ENCODE measurements at regions not wholly inside any gene's neighbourhood (a gene's known extent, or its start where the extent isn't known, plus 50 kb on each side); places are given as distances from the start of the nearest gene placed in this dataset.

DNA sequence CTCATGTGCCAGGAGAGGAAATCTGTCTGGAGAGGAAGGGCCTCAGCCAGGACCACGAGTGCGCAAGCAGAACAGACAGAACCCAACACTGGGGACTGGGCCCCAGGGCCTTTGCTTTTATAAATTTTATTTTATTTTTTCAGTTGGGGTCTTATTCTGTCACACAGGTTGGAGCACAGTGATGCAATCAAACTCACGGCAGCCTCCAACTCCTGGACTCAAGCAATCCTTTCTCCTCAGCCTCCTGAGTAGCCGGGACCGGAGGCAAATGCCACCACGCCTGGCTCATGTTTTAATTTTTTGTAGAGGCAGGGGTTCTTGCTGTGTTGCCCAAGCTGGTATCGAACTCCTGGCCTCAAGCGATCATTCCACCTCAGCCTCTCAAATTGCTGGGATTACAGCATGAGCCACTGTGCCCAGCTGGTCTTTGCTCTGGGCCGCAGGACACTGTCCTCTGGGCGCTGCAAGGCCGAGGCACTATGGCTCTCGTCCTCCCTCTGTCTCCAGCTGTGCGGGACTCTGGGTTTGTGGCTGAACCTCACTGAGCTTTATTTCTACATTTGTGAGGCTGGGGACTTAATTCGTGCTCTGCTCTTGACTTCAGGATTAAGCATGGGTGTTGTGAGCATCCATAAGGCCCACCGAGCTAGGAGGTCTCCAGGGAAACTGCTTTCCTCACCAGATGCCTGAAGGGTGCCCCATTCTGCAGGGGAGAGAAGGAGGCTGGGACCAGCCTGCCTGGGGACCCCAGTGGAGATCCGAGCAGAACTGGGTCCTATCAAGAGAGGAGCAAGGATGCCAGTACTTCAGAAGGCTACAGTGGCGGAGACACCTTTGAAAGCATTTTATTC is 144.2 kb upstream of the VSTM2B start:
- no peaks in the 10 kb centered on the region for H3K4me1 Mint-ChIP-seq
- no peaks in the 10 kb centered on the region for H3K9me3 Mint-ChIP-seq
- H3K36me3 Mint-ChIP-seq (ENCODE audit: insufficient read depth) = peaks cover 2% of the 10 kb centered on the region

DNA sequence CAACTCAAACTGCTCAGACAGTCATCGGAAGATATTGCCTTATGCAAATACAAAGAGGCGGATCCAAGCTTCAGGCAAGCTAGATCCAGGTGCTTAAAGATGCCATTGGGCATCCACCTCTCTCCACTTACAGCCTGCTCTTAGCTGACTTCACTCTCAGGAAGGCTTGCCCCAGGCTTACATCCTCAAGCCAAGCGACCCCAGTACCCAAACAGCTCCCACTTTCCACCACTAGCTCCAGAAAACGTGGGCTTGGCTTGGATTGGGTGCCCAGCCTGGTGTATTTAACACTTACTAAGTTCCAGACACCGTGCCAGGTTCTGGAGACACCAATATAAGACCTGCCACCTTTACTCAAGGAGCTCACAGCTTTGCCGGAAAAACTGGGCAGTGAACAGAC is 142.1 kb upstream of the VSTM2B start:
- Mint-ChIP-seq H3K4me3 (no peak overlapping the region), H3K27me3 (peaks cover 79% of the 10 kb centered on the region), H3K36me3 (ENCODE audit: insufficient read depth) (peaks cover 2% of the 10 kb centered on the region), H3K27ac (ENCODE audit: low read depth) (no peak overlapping the region), H3K4me1 (no peaks in the 10 kb centered on the region), H3K9me3 (no peaks in the 10 kb centered on the region)
- no peak for DNase-seq (ENCODE audit: low spot score in 2 of 2)
- no peak for ATAC-seq (replicated peaks; ENCODE audit: extremely low read depth, poor library complexity, severe bottlenecking)

More for the DNA sequence above, 144.2 kb upstream of the VSTM2B start:
- ATAC-seq (replicated peaks; ENCODE audit: extremely low read depth, poor library complexity, severe bottlenecking) = no peak
- Mint-ChIP-seq H3K4me3 (no peak overlapping the region), H3K27me3 (peaks cover 65% of the 10 kb centered on the region), H3K27ac (ENCODE audit: low read depth) (no peak overlapping the region)
- no peak for DNase-seq (ENCODE audit: low spot score in 2 of 2)

DNA sequence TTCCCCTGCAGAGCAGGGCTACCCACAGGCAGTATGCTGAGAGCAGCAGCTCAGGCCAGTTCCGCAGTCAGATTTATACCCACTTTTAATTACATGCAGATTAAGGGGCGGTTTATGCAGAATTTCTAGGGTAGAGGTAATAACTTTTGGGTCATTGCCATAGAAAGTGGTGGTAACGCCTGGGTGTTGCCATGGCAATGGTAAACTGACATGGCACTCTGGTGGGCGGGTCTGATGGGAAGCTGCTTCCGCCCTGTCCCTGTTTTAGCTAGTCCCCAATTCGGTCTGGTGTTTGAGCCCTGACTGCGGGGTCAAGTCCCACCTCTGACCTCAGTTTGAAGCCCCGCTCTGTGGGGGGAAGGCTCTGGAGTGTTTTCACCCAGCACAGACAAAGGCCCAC is 141.1 kb upstream of the VSTM2B start:
- H3K4me3 Mint-ChIP-seq = no peak overlapping the region
- ATAC-seq (replicated peaks; ENCODE audit: extremely low read depth, poor library complexity, severe bottlenecking) (no peak), DNase-seq (ENCODE audit: low spot score in 2 of 2) (no peak)
- peaks cover 70% of the 10 kb centered on the region for H3K27me3 Mint-ChIP-seq
- H3K4me1 Mint-ChIP-seq = no peaks in the 10 kb centered on the region
- H3K27ac Mint-ChIP-seq (ENCODE audit: low read depth) = no peak overlapping the region
- H3K9me3 Mint-ChIP-seq = no peaks in the 10 kb centered on the region
- peaks cover 2% of the 10 kb centered on the region for H3K36me3 Mint-ChIP-seq (ENCODE audit: insufficient read depth)

DNA sequence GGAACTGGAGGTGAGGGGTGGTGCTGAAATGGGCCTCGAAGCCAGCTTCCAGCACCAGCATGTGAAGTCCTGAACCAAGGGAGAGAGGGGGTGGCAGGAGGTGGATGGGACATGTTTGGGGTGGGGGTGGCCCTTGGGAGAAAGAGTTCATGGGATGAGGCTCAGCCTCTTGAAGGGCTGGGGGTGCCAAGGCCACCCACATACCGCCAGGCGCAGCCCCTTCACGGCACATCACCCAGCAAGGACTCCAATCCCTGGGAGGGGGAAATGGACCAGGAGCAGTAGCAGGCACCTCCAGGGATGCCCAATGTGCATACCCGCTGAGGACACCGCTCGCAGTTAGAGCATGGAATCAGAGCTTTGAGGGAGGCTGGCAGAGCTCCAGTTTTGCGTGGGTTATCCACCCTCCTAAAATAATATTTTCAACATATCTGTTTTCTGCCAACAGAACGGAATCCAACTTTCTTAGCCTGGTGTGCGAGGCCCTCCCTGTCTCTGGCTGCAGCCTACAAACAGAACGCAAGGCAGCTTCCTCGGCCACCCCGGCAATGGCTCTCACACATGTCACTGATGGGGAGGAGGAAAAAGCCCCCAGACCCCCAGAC is 140.5 kb upstream of the VSTM2B start:
- H3K4me3 Mint-ChIP-seq = no peak overlapping the region
- no peak for DNase-seq (ENCODE audit: low spot score in 2 of 2)
- no peak for ATAC-seq (replicated peaks; ENCODE audit: extremely low read depth, poor library complexity, severe bottlenecking)
- no peaks in the 10 kb centered on the region for H3K4me1 Mint-ChIP-seq
- H3K27me3 Mint-ChIP-seq = peaks cover 64% of the 10 kb centered on the region
- peaks cover 4% of the 10 kb centered on the region for H3K9me3 Mint-ChIP-seq
- peaks cover 2% of the 10 kb centered on the region for H3K36me3 Mint-ChIP-seq (ENCODE audit: insufficient read depth)
- H3K27ac Mint-ChIP-seq (ENCODE audit: low read depth) = no peak overlapping the region

DNA sequence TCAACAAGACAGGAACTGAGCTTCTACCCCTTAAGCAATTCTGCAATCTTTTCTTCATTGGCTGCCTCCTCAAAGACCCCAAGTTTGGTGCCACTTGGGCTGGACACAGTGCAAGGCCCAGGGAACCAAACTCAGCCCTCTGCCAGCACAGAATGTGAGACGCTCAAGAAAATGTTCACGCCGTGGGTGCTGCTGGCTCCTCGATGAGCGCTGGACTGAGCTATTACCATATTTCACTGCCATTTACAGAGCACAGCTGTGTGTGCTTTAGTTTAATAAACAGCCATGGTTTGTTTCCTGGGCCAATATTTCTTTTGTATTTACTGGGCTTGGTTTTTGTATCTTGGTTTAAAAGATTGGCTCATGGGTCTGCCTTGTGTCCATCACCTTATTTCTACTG is 138.8 kb upstream of the VSTM2B start:
- Mint-ChIP-seq H3K27me3 (peaks cover 48% of the 10 kb centered on the region), H3K36me3 (ENCODE audit: insufficient read depth) (peaks cover 2% of the 10 kb centered on the region)
- ATAC-seq (replicated peaks; ENCODE audit: extremely low read depth, poor library complexity, severe bottlenecking) = no peak

DNA sequence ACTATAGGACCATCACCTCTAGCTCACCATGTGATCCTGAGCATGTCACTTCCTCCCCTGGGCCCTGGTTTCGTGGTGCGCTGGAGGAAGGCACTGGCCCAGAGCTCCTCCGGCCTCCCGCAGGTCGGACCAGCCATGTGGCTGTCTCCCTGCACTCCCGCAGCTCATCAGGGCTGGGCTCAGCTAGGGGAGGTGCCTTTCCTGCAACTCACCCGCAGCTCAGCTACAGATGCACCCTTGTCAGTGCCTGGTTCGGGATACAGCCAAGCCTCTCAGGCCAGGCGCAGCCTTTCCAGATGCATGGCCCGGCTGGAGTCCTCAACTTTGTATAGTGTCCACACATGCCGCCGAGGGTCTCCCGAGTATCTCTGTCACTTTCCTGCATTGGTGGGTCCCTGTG is 138.2 kb upstream of the VSTM2B start:
- Mint-ChIP-seq H3K9me3 (peaks cover 19% of the 10 kb centered on the region), H3K27me3 (peaks cover 47% of the 10 kb centered on the region), H3K4me3 (no peak overlapping the region), H3K27ac (ENCODE audit: low read depth) (no peak overlapping the region), H3K4me1 (no peaks in the 10 kb centered on the region), H3K36me3 (ENCODE audit: insufficient read depth) (peaks cover 2% of the 10 kb centered on the region)
- ATAC-seq (replicated peaks; ENCODE audit: extremely low read depth, poor library complexity, severe bottlenecking) = no peak
- no peak for DNase-seq (ENCODE audit: low spot score in 2 of 2)

More for the DNA sequence above, 138.8 kb upstream of the VSTM2B start:
- no peaks in the 10 kb centered on the region for H3K4me1 Mint-ChIP-seq
- no peak overlapping the region for H3K27ac Mint-ChIP-seq (ENCODE audit: low read depth)
- peaks cover 19% of the 10 kb centered on the region for H3K9me3 Mint-ChIP-seq
- no peak overlapping the region for H3K4me3 Mint-ChIP-seq
- DNase-seq (ENCODE audit: low spot score in 2 of 2) = no peak

DNA sequence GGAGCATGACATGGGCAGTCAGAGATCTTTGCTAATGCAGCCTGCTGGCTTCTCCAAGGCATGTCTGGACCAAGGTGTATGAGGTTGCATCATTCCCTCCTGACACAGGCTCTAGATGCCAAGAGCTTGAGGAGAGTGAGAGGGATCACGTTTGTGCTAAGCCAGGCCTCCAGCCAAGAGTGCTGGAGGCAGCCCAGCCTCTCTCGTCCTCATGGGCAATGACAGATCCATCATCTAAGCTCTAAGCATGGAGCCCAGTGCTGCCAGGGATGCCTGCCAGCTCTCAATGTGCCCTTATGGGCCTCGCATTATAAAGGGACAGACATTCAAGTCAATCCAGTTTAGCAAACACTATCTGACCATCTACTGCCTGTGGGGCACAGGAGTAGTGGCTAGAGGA is 136.3 kb upstream of the VSTM2B start:
- Mint-ChIP-seq H3K4me3 (no peak overlapping the region), H3K27me3 (peaks cover 45% of the 10 kb centered on the region), H3K4me1 (no peaks in the 10 kb centered on the region), H3K9me3 (peaks cover 19% of the 10 kb centered on the region), H3K36me3 (ENCODE audit: insufficient read depth) (peaks cover under 1% of the 10 kb centered on the region), H3K27ac (ENCODE audit: low read depth) (no peak overlapping the region)
- DNase-seq (ENCODE audit: low spot score in 2 of 2) (no peak), ATAC-seq (replicated peaks; ENCODE audit: extremely low read depth, poor library complexity, severe bottlenecking) (no peak)

DNA sequence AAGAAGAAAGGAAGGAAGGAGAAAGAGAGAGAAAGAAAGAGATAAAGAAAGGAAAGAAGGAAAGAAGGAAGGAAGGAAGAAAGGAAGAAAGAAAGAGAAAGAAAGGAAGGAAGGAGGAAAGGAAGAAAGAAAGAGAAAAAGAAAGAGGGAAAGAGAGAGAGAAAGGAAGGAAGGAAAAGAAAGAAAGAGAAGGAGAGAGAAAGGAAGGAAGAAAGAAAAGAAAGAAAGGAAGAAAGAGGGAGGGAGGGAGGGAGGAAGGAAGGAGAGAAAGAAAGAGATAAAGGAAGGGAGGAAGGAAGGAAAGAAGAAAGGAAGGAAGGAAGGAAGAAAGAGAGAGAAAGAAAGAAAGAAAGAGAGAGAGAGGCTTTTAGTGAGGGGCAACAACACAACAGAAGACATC is 135.1 kb upstream of the VSTM2B start:
- H3K27me3 Mint-ChIP-seq = peaks cover 43% of the 10 kb centered on the region
- H3K9me3 Mint-ChIP-seq = peaks cover 19% of the 10 kb centered on the region
- DNase-seq (ENCODE audit: low spot score in 2 of 2) (no peak), ATAC-seq (replicated peaks; ENCODE audit: extremely low read depth, poor library complexity, severe bottlenecking) (no peak)
- H3K27ac Mint-ChIP-seq (ENCODE audit: low read depth) = no peak overlapping the region
- no peaks in the 10 kb centered on the region for H3K36me3 Mint-ChIP-seq (ENCODE audit: insufficient read depth)
- no peak overlapping the region for H3K4me3 Mint-ChIP-seq
- no peaks in the 10 kb centered on the region for H3K4me1 Mint-ChIP-seq

DNA sequence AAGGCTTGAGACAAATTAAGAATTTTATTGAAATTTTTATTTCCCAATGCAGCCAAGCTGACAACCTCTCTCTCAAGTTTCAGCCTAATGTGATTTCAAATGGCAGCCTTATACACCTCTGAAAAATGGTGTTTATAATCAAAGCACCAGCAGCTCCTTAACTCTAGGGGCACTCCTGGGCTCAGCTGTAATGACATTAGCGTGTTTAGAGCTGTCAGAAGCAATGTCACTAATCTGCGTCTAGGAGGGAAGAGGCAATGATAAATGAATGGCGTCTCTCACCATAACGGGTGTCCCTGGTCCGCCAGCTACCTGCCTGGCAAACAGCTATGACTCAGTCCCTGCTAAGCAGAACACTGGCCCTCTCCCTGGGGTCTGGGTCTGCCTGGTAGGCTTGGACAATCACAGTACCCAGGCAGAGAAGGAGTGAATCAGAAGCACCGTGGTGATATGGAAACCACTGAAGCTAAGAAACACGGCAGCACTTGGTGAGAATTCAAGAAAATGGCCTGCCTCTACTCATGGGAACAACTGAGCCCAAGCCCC is 131.8 kb upstream of the VSTM2B start:
- no peak overlapping the region for H3K27ac Mint-ChIP-seq (ENCODE audit: low read depth)
- peaks cover 19% of the 10 kb centered on the region for H3K9me3 Mint-ChIP-seq
- ATAC-seq (replicated peaks; ENCODE audit: extremely low read depth, poor library complexity, severe bottlenecking) = no peak
- DNase-seq (ENCODE audit: low spot score in 2 of 2) = no peak
- no peaks in the 10 kb centered on the region for H3K4me1 Mint-ChIP-seq
- peaks cover 21% of the 10 kb centered on the region for H3K27me3 Mint-ChIP-seq
- no peak overlapping the region for H3K4me3 Mint-ChIP-seq
- H3K36me3 Mint-ChIP-seq (ENCODE audit: insufficient read depth) = no peaks in the 10 kb centered on the region

DNA sequence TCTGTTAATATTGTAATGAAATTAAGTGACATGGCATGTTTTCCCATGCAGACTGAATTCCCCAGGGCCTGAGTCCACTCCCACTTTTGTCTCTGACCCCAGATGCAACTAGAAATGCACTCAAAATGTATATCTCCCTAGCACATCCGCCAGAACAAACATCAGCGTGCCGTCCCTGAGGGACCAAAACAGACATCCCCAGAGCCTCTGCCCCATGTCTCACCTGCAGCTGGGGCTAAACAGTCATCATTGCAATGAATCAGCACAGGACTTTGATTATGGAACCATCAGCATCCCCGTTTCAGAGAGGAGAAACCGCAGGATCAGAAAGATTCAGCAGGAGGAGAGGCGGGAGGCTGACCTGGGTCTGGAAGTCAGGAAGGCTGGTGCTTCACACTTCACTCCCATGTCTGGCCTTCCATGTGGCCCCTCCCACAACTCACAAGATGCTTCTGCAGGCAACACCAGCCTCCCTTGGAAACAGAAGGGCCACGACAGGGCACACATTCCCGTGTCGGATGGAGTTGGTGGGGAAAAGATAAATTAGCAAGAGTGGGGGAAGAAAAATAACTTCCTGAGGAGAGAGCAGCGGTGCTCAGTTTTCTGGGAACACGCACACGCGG is 130.6 kb upstream of the VSTM2B start:
- Mint-ChIP-seq H3K27me3 (peaks cover 33% of the 10 kb centered on the region), H3K27ac (ENCODE audit: low read depth) (no peak overlapping the region), H3K4me1 (peaks cover 5% of the 10 kb centered on the region), H3K9me3 (peaks cover 16% of the 10 kb centered on the region), H3K36me3 (ENCODE audit: insufficient read depth) (no peaks in the 10 kb centered on the region), H3K4me3 (no peak overlapping the region)
- DNase-seq (ENCODE audit: low spot score in 2 of 2) (no peak), ATAC-seq (replicated peaks; ENCODE audit: extremely low read depth, poor library complexity, severe bottlenecking) (no peak)

DNA sequence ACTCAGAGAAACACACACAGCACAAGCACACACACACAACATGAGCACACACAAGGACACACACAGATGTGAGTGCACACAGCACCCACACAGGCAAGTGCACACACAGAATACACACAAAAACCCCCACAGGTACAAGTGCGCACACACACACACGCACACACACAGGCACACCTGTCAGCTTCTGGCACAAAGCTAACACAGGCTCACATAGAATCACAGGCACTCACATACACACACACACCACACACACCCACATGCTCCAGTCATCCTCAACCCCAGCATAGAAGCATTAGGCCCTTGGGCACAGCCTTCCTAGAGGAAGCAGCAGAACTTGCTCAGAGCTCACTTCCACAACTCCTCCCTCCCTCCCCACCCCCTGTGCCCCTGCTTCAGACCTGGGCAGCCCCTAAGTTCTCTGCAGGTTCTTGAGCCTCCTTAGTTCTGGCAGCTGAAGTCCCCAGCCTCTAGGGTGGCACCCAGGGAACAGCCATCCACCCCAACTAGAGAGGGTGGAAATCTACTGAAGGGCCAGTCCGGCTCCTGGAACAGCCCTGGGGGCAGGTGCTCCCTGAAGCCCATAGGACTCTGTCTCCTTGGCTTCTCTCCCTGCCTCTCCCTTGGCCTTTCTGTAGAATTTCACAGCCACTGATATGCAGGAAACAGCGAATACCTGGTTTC is 129.9 kb upstream of the VSTM2B start:
- ATAC-seq (replicated peaks; ENCODE audit: extremely low read depth, poor library complexity, severe bottlenecking) (no peak), DNase-seq (ENCODE audit: low spot score in 2 of 2) (no peak)
- Mint-ChIP-seq H3K4me3 (no peak overlapping the region), H3K27ac (ENCODE audit: low read depth) (no peak overlapping the region), H3K9me3 (peaks cover 9% of the 10 kb centered on the region), H3K4me1 (peaks cover 5% of the 10 kb centered on the region), H3K36me3 (ENCODE audit: insufficient read depth) (no peaks in the 10 kb centered on the region), H3K27me3 (peaks cover 36% of the 10 kb centered on the region)

DNA sequence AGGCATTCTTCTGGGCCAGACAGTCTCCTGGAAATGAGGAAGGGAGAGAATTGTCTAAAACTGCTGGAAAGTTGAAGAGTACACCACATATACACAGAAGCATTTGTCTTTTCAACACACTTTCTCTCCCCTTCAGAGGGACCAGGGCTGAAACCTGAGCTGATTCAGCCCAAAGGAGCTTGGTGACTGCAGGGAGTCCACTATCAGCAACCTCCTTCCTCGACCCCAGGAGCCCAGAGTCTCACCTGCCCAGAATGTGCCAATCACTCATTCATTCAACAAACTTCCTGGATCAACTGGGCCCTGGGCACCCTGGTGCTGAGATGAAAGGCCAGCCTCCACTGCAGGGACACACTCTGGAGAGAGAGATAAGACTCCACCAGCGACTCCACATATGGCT is 128.9 kb upstream of the VSTM2B start:
- H3K9me3 Mint-ChIP-seq = no peaks in the 10 kb centered on the region
- no peak overlapping the region for H3K4me3 Mint-ChIP-seq
- no peak for ATAC-seq (replicated peaks; ENCODE audit: extremely low read depth, poor library complexity, severe bottlenecking)
- H3K27me3 Mint-ChIP-seq = peaks cover 36% of the 10 kb centered on the region
- H3K4me1 Mint-ChIP-seq = peaks cover 5% of the 10 kb centered on the region
- no peaks in the 10 kb centered on the region for H3K36me3 Mint-ChIP-seq (ENCODE audit: insufficient read depth)
- no peak overlapping the region for H3K27ac Mint-ChIP-seq (ENCODE audit: low read depth)
- no peak for DNase-seq (ENCODE audit: low spot score in 2 of 2)

Data from central memory CD8-positive, alpha-beta T cell (primary cell).